Breast epithelium (tissue), 3 donors: ENCODE measurements at regions not wholly inside any gene's neighbourhood (a gene's known extent, or its start where the extent isn't known, plus 50 kb on each side); places are given as distances from the start of the nearest gene placed in this dataset.

Source experiments
- CTCF ChIP-seq, 3 donors: fragments of 450-650 bp; IDR thresholded peaks; one replicate each; pipeline ENCODE4 v1.5.1; 2016 to 2017; ENCODE audit warnings: antibody characterized with exemption in 3 of 3, mild to moderate bottlenecking in 3 of 3, moderate library complexity in 3 of 3
- POLR2A ChIP-seq: fragments of 450-650 bp; IDR thresholded peaks from one replicate; pipeline ENCODE4 v1.6.1; 2016; ENCODE audit warnings: antibody characterized with exemption, mild to moderate bottlenecking, moderate library complexity

GRCh38 chr6:23589811-23590210, 536.2 kb upstream of the NRSN1 start:
- TF ChIP-seq POLR2A (no peak), CTCF (IDR thresholded peaks at IDR 0.05) (no peak)
